ENCODE measurements at regions not wholly inside any gene's neighbourhood (a gene's known extent, or its start where the extent isn't known, plus 50 kb on each side); places are given as distances from the start of the nearest gene placed in this dataset.

GRCh38 chr21:19402870-19403269 is 999.3 kb upstream of the TMPRSS15 start:
- intact Hi-C loops (cut with micrococcal nuclease; ENCODE audit: unreplicated experiment) (no loop called here), in situ Hi-C loops (cut with HindIII; ENCODE audit: low pct_unique_long_range_greater_than_20kb, low sequenced_read_pairs) (no loop called here)
- Histone ChIP-seq H3K27me3 (ENCODE audit: control insufficient read depth, insufficient read depth, low read length) (no peaks in the 10 kb centered on the region), H3K4me3 (ENCODE audit: low read depth in 2 of 2, low read length in 2 of 2) (no peak overlapping the region), H3K4me1 (ENCODE audit: control insufficient read depth, insufficient read depth, low read length) (no peaks in the 10 kb centered on the region), H3K36me3 (ENCODE audit: control insufficient read depth, insufficient read depth, low read length) (no peaks in the 10 kb centered on the region), H3K9me3 (ENCODE audit: control insufficient read depth, insufficient read depth, low read depth, low read length) (no peaks in the 10 kb centered on the region), H3K27ac (ENCODE audit: low read length) (no peak overlapping the region)
- no TSS peak for BruUV-seq (replicated peaks)
- ChIA-PET POLR2A (no interaction called here), CTCF (no interaction called here)
- ATAC-seq = no peak
- no peak for TF ChIP-seq TCF7L2 (IDR thresholded peaks at IDR 0.05; ENCODE audit: low read depth, low read length)
- no peak for TF ChIP-seq CTCF (IDR thresholded peaks at IDR 0.05)
- no peak for TF ChIP-seq REST (IDR thresholded peaks at IDR 0.05; ENCODE audit: insufficient read depth in 1 of 2, low read depth in 2 of 2, low read length in 1 of 2)
- no peak for TF ChIP-seq SIN3A (IDR thresholded peaks at IDR 0.05; ENCODE audit: borderline replicate concordance, insufficient read depth, low read depth, low read length)
- TF ChIP-seq POLR2AphosphoS5 (IDR thresholded peaks at IDR 0.05; ENCODE audit: low read depth, low read length) = no peak
- no peak for DNase-seq (ENCODE audit: low read depth, low spot score)

- POLR2A ChIA-PET = no interaction called here
- CTCF ChIA-PET = no interaction called here
- no peaks in the 10 kb centered on the region for H3K9me3 ChIP-seq (ENCODE audit: control insufficient read depth, insufficient read depth, low read depth, low read length)
- in situ Hi-C loops (cut with HindIII; ENCODE audit: low pct_unique_long_range_greater_than_20kb, low sequenced_read_pairs) (no loop called here), intact Hi-C loops (cut with micrococcal nuclease; ENCODE audit: unreplicated experiment) (no loop called here)
- no peak overlapping the region for H3K4me3 ChIP-seq (ENCODE audit: low read depth in 2 of 2, low read length in 2 of 2)
- TF ChIP-seq POLR2AphosphoS5 (IDR thresholded peaks at IDR 0.05; ENCODE audit: low read depth, low read length) = no peak
- no peak for TF ChIP-seq TCF7L2 (IDR thresholded peaks at IDR 0.05; ENCODE audit: low read depth, low read length)
- TF ChIP-seq REST (IDR thresholded peaks at IDR 0.05; ENCODE audit: insufficient read depth in 1 of 2, low read depth in 2 of 2, low read length in 1 of 2) = no peak
- TF ChIP-seq SIN3A (IDR thresholded peaks at IDR 0.05; ENCODE audit: borderline replicate concordance, insufficient read depth, low read depth, low read length) = no peak
- no peak for TF ChIP-seq CTCF (IDR thresholded peaks at IDR 0.05)
- H3K36me3 ChIP-seq (ENCODE audit: control insufficient read depth, insufficient read depth, low read length) = no peaks in the 10 kb centered on the region
- ATAC-seq (no peak), DNase-seq (ENCODE audit: low read depth, low spot score) (no peak)
- no TSS peak for BruUV-seq (replicated peaks)
- no peak overlapping the region for H3K27ac ChIP-seq (ENCODE audit: low read length)
- H3K4me1 ChIP-seq (ENCODE audit: control insufficient read depth, insufficient read depth, low read length) = no peaks in the 10 kb centered on the region
- no peaks in the 10 kb centered on the region for H3K27me3 ChIP-seq (ENCODE audit: control insufficient read depth, insufficient read depth, low read length)
These were observed 1001.7 kb upstream of the TMPRSS15 start for GRCh38 chr21:19405326-19405725.
